ENCODE measurements at regions not wholly inside any gene's neighbourhood (a gene's known extent, or its start where the extent isn't known, plus 50 kb on each side); places are given as distances from the start of the nearest gene placed in this dataset.

DNA sequence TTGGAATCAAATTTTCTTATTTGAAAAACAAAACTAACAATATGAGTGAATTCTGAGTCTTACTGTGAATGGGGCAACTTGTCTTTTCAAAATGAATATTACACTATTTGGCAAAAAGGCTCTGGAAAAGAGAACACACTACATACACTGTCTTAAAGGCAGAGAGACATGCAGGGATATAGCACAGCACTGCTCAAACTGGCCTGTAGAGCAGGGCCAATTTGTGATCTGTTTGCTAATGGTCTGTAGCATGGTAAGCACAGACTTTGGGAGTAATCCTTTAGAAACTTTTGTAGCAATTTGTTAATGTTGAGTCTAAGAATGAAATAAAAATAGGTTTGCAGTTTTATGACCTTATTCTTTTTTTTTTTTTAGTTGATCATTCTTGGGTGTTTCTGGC, 679.8 kb upstream of the SGO1 start:
- TF ChIP-seq, protein P1, sequence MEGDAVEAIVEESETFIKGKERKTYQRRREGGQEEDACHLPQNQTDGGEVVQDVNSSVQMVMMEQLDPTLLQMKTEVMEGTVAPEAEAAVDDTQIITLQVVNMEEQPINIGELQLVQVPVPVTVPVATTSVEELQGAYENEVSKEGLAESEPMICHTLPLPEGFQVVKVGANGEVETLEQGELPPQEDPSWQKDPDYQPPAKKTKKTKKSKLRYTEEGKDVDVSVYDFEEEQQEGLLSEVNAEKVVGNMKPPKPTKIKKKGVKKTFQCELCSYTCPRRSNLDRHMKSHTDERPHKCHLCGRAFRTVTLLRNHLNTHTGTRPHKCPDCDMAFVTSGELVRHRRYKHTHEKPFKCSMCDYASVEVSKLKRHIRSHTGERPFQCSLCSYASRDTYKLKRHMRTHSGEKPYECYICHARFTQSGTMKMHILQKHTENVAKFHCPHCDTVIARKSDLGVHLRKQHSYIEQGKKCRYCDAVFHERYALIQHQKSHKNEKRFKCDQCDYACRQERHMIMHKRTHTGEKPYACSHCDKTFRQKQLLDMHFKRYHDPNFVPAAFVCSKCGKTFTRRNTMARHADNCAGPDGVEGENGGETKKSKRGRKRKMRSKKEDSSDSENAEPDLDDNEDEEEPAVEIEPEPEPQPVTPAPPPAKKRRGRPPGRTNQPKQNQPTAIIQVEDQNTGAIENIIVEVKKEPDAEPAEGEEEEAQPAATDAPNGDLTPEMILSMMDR (IDR thresholded peaks at IDR 0.05; ENCODE audit: low read depth, low read length) = no peak
- TF ChIP-seq, protein P2, sequence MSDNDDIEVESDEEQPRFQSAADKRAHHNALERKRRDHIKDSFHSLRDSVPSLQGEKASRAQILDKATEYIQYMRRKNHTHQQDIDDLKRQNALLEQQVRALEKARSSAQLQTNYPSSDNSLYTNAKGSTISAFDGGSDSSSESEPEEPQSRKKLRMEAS (IDR thresholded peaks at IDR 0.05; ENCODE audit: low read depth, low read length) = no peak
- TF ChIP-seq POLR2A (IDR thresholded peaks at IDR 0.05; ENCODE audit: extremely low read depth, insufficient read length) = no peak

Data from NB4 (cell line).